ENCODE measurements at regions not wholly inside any gene's neighbourhood (a gene's known extent, or its start where the extent isn't known, plus 50 kb on each side); places are given as distances from the start of the nearest gene placed in this dataset.

DNA sequence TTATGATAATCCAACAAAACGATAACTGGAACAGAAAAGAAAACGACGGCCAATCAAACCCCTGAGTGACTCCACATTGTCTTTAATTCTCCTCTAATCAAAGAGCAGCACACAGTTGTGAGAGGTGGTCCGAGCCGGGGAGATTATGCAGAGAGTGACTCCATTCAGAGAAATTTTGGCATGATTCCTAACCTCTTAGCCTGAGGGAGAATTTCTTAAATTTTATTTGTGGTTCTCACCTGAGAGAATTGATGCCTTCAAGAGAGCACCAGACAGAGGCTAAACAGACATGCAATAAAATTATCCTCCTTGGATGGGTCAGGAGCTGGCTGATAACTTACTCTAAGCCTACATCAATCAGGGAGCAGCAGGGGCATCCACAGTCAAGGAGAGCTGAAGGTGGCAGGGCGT is 310.0 kb upstream of the KLF12 start:
- ChIA-PET POLR2A (no interaction called here), RAD21 (ENCODE audit: unreplicated experiment) (no interaction called here), CTCF (no interaction called here), SMC1A (ENCODE audit: uncharacterized antibody, unreplicated experiment) (no interaction called here)
- H3K79me2 ChIP-seq (ENCODE audit: control insufficient read depth, insufficient read depth, low read length) = no peaks in the 10 kb centered on the region
- no peak for FAIRE-seq
- DNase-seq (ENCODE audit: low read depth, low spot score) = no peak
- no peaks in the 10 kb centered on the region for H3K9me3 ChIP-seq (replicated peaks; ENCODE audit: control insufficient read depth, insufficient read depth, low read length)
- BruUV-seq (replicated peaks) = no TSS peak
- H3K4me3 ChIP-seq = no peak overlapping the region
- 56% methylated on average over 6 of the region's 6 CpGs for WGBS (ENCODE audit: insufficient coverage, insufficient replicate concordance, low lambda C conversion rate, missing lambda C conversion rate)
- intact Hi-C loops (cut with micrococcal nuclease; ENCODE audit: unreplicated experiment) (no loop called here), in situ Hi-C loops (cut with MboI) (no loop called here)
- no peak overlapping the region for H3K4me2 ChIP-seq (ENCODE audit: control insufficient read depth, insufficient read depth)
- no peaks in the 10 kb centered on the region for H4K20me1 ChIP-seq (ENCODE audit: control insufficient read depth, insufficient read depth)
- no peaks in the 10 kb centered on the region for H3K36me3 ChIP-seq (ENCODE audit: control insufficient read depth in 2 of 2, insufficient read depth in 2 of 2, low read length in 1 of 2)
- H2AFZ ChIP-seq (ENCODE audit: control insufficient read depth, low read depth, low read length) = no peak overlapping the region
- no peaks in the 10 kb centered on the region for H3K27me3 ChIP-seq (replicated peaks in 1 of 2; ENCODE audit: control insufficient read depth in 2 of 2, insufficient read depth in 2 of 2, low read length in 1 of 2)
- TF ChIP-seq GABPA (IDR thresholded peaks at IDR 0.05; ENCODE audit: low read depth) (no peak), MEF2B (IDR thresholded peaks at IDR 0.05; ENCODE audit: partially characterized antibody, poor library complexity, severe bottlenecking) (no peak), BACH1 (IDR thresholded peaks at IDR 0.05; ENCODE audit: borderline replicate concordance) (no peak), NFIC (IDR thresholded peaks at IDR 0.05; ENCODE audit: low read depth, low read length) (no peak), BCL11A (IDR thresholded peaks at IDR 0.05; ENCODE audit: low read depth, low read length) (no peak), MTA2 (IDR thresholded peaks at IDR 0.05; ENCODE audit: low read depth) (no peak), MYB (IDR thresholded peaks at IDR 0.05; ENCODE audit: borderline replicate concordance, low read depth, low read length) (no peak), ZZZ3 (IDR thresholded peaks at IDR 0.05; ENCODE audit: control insufficient read depth, insufficient read length, low read depth) (no peak), SKIL (IDR thresholded peaks at IDR 0.05; ENCODE audit: low read depth, poor library complexity, severe bottlenecking) (no peak), POLR2AphosphoS2 (IDR thresholded peaks at IDR 0.05; ENCODE audit: low read depth, low read length) (no peak), DPF2 (IDR thresholded peaks at IDR 0.05) (no peak), SPI1 (IDR thresholded peaks at IDR 0.05; ENCODE audit: borderline replicate concordance, insufficient read depth, low read depth, low read length) (no peak), CREB1 (IDR thresholded peaks at IDR 0.05; ENCODE audit: low read depth) (no peak), ZNF217 (IDR thresholded peaks at IDR 0.05) (no peak), ZNF274 (IDR thresholded peaks at IDR 0.05; ENCODE audit: insufficient read depth, insufficient read length) (no peak)
- TF ChIP-seq, protein P1, sequence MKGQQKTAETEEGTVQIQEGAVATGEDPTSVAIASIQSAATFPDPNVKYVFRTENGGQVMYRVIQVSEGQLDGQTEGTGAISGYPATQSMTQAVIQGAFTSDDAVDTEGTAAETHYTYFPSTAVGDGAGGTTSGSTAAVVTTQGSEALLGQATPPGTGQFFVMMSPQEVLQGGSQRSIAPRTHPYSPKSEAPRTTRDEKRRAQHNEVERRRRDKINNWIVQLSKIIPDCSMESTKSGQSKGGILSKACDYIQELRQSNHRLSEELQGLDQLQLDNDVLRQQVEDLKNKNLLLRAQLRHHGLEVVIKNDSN (IDR thresholded peaks at IDR 0.05; ENCODE audit: borderline replicate concordance, extremely low read length, insufficient read depth, low read depth, low read length) = no peak
- ATAC-seq = no peak
- no peak overlapping the region for H3K27ac ChIP-seq (ENCODE audit: control insufficient read depth, insufficient read depth)
- no peak overlapping the region for H3K9ac ChIP-seq (ENCODE audit: control insufficient read depth, insufficient read depth, low read length)
- H3K4me1 ChIP-seq (ENCODE audit: control insufficient read depth, insufficient read depth, low read length) = no peaks in the 10 kb centered on the region
